SK-N-MC (cell line): ENCODE measurements at regions not wholly inside any gene's neighbourhood (a gene's known extent, or its start where the extent isn't known, plus 50 kb on each side); places are given as distances from the start of the nearest gene placed in this dataset.

Source experiments
- EZH2 ChIP-seq: fragments of 200-600 bp; sonication (generic); IDR thresholded peaks from one replicate; pipeline ENCODE4 v1.6.1; 2017; ENCODE audit warnings: antibody characterized with exemption
- FOXP2 ChIP-seq: optimal IDR thresholded peaks from 2 replicates; pipeline ENCODE3; 2011; ENCODE audit warnings: mild to moderate bottlenecking, moderate library complexity; ENCODE audit not compliant: insufficient read depth; ENCODE audit errors: extremely low read length, control extremely low read depth
- POLR2AphosphoS5 ChIP-seq: IDR thresholded peaks from 2 replicates; pipeline ENCODE4 v1.6.1; 2012; ENCODE audit warnings: mild to moderate bottlenecking, low read depth, low read length, borderline replicate concordance

GRCh38 chr12:60100160-60100559, 504.3 kb downstream of the SLC16A7 start:
- TF ChIP-seq EZH2 (no peak), POLR2AphosphoS5 (no peak), FOXP2 (no peak)
